ENCODE measurements at regions not wholly inside any gene's neighbourhood (a gene's known extent, or its start where the extent isn't known, plus 50 kb on each side); places are given as distances from the start of the nearest gene placed in this dataset.

DNA sequence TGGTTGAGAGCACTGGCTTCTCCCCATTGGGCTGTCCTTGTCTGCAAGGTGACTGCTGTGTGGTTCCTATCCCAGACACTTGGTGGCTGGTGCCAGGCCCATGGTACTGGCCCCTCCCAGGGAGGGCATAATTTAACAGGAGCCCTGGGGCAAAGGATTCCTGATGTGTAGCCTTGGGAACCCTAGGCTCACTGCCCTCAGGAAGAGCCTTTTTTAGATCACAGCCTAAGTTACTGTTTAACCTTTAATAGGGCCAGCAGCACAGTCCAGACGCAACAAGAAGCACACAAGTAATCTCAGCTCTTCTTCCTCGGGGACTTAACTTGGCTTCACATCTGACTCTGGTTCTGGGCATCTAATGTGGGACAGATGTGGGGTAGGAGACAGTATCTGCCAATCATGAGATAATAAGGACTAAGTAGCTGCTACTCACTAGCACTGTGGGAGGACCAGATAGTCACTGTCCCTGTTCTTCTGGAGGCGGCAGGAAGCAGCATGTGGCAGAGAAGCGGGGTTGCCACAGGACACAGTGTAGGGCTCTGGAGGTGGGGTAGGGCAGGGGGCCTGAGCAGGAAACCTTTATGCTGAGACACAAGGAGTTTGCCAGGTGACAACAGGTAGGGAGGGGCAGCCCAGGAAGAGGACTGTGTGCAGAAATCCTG, 136.3 kb downstream of the TMEM17 start:
- DNase-seq (ENCODE audit: low read depth in 2 of 2) = no peak

DNA sequence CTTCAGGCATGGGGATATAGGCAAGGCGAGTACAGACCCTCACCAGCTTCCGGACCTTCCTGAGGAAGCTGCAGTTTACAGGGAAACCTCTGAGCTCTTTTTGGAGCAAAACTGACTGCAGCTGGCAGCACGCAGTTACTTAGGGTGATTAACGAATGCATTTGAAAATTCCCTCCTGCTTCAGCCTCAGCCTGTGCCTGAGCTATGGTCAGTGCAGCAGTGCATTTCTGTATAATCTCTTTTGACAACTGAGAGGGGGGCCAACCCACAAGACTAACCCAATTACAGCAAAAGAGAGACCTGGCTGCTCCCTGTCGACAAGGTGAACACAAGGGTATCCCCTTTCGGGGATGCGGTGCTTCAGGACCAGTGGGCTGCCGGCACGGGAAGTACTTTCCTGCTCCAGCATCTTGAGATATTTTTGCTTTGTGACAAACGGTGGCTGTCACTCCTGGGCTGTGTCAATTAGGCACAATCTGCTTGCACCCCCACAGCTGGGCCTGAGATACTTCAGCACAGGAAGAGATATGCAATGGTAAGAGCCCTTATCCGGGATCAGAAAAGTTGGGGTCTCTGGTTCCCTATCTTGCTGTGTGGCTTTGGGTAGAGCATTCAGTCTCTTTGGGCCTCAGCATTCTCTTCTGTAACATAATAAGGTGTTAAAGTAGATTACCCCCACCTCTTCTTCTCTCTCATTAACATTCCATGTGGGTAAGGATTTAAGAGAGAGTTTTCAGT, 141.0 kb downstream of the TMEM17 start:
- no peak for DNase-seq (ENCODE audit: low read depth in 2 of 2)

- no peak for DNase-seq (ENCODE audit: low read depth in 2 of 2)
These were observed 142.8 kb downstream of the TMEM17 start for GRCh38 chr2:62363166-62363565.

DNA sequence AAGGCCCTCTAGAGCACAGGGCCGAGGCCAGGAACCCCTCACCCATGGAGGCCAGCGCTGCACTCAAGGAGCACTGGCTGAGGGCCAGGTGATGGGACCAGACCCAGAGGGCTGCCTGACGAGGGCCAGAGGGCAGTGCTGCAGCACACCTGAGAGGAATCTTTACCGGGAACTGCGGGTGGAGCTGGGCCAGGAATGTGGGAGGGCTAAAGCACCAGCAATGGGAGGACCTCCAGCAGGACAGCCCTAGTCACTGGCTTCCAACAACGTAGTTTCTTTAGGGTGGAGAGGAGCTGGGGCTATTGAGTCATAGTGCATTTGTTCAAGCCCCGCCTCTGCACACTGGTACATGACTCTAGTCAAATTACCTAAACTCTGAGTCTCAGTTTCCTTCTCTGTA, 143.4 kb downstream of the TMEM17 start:
- no peak for DNase-seq (ENCODE audit: low read depth in 2 of 2)

- DNase-seq (ENCODE audit: low read depth in 2 of 2) = no peak
These were observed 144.0 kb downstream of the TMEM17 start for GRCh38 chr2:62361964-62362363.

- DNase-seq (ENCODE audit: low read depth in 2 of 2) = no peak
These were observed 151.0 kb downstream of the TMEM17 start for GRCh38 chr2:62354771-62355561.

DNA sequence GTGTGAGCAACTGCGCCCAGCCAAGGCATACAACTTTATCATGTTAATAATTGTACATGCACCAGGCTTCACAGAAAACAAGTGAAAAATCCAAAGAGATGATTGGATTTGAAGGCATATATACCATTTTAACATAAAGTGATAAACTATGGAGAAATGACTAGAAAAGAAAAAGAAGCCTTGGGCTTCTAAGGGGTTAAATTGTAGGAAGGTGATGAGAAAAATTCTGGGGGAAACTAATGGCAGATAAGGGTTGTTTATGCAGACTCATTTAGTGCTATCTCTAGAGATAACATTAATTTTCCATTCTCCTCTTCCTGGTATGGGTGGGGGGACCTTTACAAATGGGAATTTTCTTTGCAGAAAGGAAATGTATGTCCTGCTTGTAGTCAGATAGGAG, 154.0 kb downstream of the TMEM17 start:
- DNase-seq (ENCODE audit: low read depth in 2 of 2) = no peak

DNA sequence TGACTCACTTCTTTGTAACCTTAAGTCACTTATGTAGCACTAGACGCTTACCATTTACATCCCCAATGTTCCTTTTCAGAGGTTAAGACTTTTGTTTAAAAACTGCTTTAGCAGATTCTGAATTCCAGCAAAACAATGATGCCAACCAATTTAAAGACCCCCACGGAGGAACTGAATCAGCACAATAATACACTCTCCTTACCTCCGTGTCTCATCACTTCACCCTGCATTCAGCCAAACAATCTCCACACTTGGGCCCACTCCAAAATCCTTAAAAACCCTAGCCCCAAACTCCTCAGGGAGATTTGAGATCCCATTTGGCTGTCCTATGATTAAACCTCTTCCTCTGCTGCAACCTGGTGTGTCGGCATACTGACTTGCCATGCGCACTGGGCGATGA, 153.9 kb downstream of the B3GNT2 start:
- DNase-seq (ENCODE audit: low read depth in 2 of 2) = no peak

DNA sequence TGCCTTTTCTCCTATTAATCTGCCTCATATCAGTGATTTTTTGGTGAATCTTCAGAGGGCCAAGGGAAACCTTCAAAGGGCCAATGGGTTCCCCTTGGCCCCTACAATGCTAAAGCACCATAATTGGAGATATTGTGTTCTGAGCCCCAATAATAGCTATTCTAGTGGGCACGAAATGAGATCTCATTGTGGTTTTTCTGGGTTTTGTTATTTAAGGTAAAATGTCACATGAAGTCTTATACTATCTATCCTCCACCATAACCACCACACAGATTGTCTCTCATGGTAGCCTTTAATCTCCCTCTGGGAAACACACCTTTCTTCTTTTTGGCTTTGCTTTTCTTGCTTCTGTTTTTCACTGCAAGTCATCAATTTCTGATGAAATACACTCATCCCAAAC, 152.8 kb downstream of the B3GNT2 start:
- DNase-seq (ENCODE audit: low read depth in 2 of 2) = no peak

DNA sequence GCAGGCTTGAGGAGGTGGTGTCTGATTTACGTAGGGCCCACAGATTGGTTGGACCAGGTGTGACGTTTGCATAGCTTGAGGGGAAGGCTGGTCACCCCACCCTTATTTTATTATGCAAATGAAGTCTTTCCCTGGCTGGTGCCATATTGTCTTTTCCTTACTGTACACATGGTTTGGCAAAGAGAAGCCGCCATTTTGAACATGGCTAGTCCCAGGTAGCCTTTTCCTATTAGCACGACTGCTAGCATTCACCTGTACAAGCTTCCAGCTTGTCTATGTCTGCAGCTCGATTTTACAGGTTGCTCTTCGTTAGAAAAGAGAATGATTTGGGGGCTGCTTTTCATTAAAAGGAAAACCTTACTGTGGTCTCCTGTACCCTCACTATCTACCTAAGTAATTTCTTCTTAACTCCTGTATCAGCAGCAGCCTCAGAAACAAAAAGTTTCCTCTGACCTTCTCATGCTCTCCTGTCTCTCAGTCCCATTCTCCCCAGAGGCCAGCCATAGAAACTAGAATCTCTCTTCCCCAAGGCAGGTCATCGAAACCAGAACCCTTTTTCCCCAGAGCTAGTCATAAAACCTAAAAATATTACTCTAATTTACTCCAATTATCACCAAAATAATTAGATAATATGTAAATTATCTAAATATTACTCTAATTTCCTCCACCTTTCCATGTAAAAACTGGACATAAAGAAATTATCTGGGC, 151.8 kb downstream of the B3GNT2 start:
- no peak for DNase-seq (ENCODE audit: low read depth in 2 of 2)

- no peak for DNase-seq (ENCODE audit: low read depth in 2 of 2)
These were observed 148.6 kb downstream of the B3GNT2 start for GRCh38 chr2:62344472-62344871.

GRCh38 chr2:62343636-62344337, 147.9 kb downstream of the B3GNT2 start:
- no peak for DNase-seq (ENCODE audit: low read depth in 2 of 2)

DNA sequence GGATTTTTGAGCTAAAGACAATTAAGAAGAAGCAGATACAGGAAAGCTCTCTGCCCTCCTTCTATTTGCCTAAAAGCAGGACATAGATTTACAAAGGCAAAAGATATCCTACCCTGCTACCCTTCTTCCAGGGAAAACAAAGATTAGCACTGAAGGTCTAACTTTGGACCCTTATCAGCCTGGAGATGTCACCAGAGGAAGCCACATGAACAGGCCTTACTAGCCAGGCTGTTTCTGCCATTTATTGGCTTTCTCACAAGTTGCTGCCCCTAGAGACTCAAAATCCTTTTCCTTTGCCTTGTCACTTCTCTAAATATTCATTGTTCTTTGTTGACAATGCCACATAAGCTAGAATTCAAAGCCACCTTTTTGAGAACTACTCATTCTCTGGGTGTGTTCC, 147.3 kb downstream of the B3GNT2 start:
- DNase-seq (ENCODE audit: low read depth in 2 of 2) = no peak

DNA sequence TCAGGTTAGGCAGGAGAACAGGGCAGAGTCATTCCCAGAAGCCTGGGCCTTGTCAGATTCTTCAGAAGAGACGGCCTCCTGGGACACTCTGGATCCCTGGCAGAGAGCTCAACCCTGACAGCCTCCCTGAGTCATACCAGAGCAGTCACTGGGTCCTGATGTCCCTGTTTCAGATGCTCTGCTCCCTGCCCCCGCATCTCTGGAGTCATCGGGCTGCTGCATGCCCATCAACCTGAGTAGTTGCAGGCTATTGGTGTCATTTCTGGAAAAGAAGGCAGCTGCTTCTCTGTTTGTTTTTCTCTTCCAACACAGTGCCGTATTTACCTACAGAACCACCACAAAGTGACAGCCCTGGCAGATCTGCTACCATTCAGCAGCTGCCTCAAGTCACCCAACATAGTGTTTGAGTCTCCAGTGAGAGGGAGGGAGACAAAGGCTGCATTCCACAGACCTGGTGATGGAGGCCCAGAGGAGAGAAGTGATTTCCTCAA, 145.1 kb downstream of the B3GNT2 start:
- no peak for DNase-seq (ENCODE audit: low read depth in 2 of 2)

DNA sequence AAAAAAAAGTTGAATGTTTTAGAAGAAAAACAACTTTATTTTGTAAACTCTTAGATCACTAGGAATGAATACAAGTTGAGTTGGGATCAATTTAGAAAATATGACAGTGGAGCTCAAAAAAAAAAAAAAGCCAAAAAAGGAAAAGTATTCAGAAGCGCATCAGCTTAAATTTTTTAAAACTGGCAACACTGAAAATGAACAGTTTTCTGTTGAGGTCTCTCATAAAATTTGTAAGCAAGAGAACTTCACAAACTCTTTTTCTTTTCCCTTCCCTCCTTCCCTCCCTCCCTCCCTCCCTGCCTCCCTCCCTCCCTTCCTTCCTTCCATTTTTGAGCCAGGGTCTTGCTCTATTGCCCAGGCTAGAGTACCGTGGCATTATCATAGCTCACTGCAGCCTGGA, 143.9 kb downstream of the B3GNT2 start:
- DNase-seq (ENCODE audit: low read depth in 2 of 2) = no peak

- no peak for DNase-seq (ENCODE audit: low read depth in 2 of 2)
These were observed 143.5 kb downstream of the B3GNT2 start for GRCh38 chr2:62339413-62339812.

DNA sequence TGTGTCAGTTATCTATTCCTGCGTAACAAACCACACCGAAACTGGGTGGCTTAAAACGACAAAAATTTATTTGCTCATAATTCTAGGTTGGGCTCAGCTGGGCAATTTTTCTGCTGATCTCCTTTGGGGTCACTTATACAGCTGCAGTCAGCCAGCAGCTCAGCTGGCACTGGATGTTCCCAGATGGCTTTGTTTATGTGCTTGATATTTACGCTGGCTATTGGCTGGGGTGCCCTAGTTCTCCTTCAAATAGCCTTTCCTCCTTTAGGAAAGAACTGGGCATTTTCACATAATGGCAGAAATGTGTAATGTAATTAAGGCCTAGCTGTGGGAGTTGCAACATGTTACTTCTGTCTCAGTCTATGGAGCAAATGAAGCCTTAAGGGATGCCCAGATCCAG, 142.2 kb downstream of the B3GNT2 start:
- DNase-seq (ENCODE audit: low read depth in 2 of 2) = no peak

GRCh38 chr2:62337403-62337802, 141.5 kb downstream of the B3GNT2 start:
- no peak for DNase-seq (ENCODE audit: low read depth in 2 of 2)

- no peak for DNase-seq (ENCODE audit: low read depth in 2 of 2)
These were observed 139.7 kb downstream of the B3GNT2 start for GRCh38 chr2:62335612-62336011.

DNA sequence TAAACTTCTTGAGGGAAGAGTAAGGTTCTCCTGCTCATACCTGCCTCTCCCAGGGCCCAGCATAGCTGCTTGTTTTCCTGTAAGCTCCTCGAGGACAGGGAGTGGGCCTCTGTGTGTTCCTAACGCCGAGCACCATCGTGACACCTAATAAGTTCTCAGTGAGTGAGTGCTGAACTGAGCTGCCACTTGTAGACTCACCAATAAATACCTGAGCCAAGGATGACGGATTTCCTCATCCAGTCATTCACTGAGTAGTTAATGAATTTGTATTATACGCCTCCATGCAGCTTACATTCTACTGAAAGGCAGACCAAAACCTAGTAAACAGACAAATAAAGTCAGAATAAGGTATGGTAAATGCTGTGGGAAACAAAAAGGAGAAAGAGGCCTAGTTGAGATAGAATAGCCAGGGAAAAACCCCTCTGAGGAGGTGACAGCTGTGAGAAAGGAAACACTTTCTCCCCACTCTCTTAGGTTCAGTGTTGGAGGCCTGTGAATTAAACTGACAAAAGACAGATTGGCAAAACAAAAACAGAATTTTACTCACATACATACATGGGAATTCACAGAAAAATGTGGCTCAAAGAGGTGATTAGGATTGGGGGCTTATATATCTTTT, 138.6 kb downstream of the B3GNT2 start:
- no peak for DNase-seq (ENCODE audit: low read depth in 2 of 2)

DNA sequence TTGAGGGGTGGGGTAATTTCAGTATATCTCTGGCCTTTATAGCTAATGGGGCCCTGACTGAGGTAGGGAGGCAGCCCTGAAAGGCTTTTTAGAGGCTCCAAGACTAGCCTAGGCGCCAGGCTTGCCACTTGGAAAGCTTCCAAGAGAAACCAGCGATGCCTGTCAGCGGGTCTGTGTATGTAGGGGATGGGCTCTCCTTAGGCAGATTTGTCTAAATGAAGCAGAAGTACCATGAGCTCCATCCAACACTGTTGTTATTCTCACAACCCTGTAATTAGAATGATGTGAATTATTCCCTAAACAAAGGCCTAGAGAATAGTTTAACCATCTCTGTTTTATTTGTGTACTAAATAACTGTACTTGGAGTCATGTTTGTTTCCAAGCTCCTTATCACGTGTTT, 138.1 kb downstream of the B3GNT2 start:
- no peak for DNase-seq (ENCODE audit: low read depth in 2 of 2)

Measured in stimulated activated CD4-positive, alpha-beta T cell treated with anti-CD3 and anti-CD28 coated beads, Interleukin-15, amount 100 ng/mL, for 48 hours (primary cell).